ENCODE measurements at regions not wholly inside any gene's neighbourhood (a gene's known extent, or its start where the extent isn't known, plus 50 kb on each side); places are given as distances from the start of the nearest gene placed in this dataset.

DNA sequence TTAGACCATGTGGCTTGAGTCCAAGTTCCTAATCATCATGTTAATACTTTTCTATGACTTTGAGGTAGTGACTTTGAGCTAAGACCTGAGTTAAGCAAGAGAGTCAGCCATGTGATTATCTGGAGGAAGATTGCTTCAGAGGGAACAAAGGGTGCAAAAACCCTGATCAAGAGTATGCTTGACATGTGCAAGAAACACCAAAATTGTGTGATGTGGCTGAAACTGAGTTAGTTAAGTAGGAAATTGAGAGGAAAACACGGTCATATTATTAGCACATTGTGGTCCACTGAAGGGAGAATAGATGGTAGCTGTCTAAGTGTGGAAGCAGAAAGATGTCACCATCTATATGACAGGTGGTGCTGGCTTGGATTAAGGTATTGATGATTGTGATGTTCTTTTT is 130.4 kb upstream of the MON1B start:
- DNase-seq (ENCODE audit: low spot score): no peak
- no peak for TF ChIP-seq CTCF (IDR thresholded peaks at IDR 0.05; ENCODE audit: borderline replicate concordance, control extremely low read depth, extremely low read depth, insufficient read depth, missing control alignments)

DNA sequence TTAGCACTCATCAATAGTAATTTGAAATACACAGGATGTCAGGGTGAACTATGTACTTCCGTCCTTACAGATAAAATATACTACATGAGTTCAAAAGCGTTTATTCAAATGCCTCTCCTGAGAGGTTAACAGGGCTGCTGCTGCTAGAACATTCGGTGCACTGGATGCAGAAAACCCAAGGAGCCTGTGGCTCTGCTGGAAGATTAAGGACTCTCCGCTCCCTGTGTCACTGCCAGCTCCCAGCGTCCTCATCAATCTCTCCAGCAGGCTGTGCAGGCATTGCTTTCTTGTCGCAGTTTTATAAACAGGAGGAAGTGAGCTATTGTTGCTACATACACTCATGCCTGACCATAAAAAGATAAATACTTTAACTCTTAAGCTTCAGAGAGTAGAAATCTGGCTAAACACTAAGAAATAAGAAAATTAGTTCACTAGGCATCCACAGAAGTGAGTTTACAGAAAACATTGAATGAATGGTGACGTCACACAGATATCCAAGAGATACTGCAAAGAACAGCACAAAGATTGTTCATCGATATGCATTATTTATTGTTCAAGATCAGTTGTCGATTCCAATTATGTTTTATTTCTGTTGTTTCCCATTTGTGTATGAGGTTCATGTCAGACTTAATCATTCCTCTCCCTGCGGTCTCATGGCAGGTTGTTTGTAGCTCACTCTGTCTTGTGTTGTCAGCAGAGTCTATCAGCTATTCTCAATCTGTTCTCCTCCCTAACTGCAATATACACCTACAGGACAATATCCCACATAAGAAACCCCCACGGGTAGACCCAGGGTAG is 127.9 kb upstream of the MON1B start:
- DNase-seq (ENCODE audit: low spot score): no peak
- in situ Hi-C loops (cut with MboI; ENCODE audit: low sequenced_read_pairs, unreplicated experiment): no loop called here
- no peak for TF ChIP-seq CTCF (IDR thresholded peaks at IDR 0.05; ENCODE audit: borderline replicate concordance, control extremely low read depth, extremely low read depth, insufficient read depth, missing control alignments)

More for the DNA sequence above, 130.4 kb upstream of the MON1B start:
- in situ Hi-C loops (cut with MboI; ENCODE audit: low sequenced_read_pairs, unreplicated experiment): no loop called here

- no peak for DNase-seq (ENCODE audit: low spot score)
- no peak for TF ChIP-seq CTCF (IDR thresholded peaks at IDR 0.05; ENCODE audit: borderline replicate concordance, control extremely low read depth, extremely low read depth, insufficient read depth, missing control alignments)
- in situ Hi-C loops (cut with MboI; ENCODE audit: low sequenced_read_pairs, unreplicated experiment): no loop called here
Measured at GRCh38 chr16:77063676-77064016, 127.3 kb upstream of the MON1B start.

GRCh38 chr16:77064037-77064436 is 127.0 kb upstream of the MON1B start:
- TF ChIP-seq CTCF (IDR thresholded peaks at IDR 0.05; ENCODE audit: borderline replicate concordance, control extremely low read depth, extremely low read depth, insufficient read depth, missing control alignments): no peak
- DNase-seq (ENCODE audit: low spot score): no peak
- in situ Hi-C loops (cut with MboI; ENCODE audit: low sequenced_read_pairs, unreplicated experiment): no loop called here

DNA sequence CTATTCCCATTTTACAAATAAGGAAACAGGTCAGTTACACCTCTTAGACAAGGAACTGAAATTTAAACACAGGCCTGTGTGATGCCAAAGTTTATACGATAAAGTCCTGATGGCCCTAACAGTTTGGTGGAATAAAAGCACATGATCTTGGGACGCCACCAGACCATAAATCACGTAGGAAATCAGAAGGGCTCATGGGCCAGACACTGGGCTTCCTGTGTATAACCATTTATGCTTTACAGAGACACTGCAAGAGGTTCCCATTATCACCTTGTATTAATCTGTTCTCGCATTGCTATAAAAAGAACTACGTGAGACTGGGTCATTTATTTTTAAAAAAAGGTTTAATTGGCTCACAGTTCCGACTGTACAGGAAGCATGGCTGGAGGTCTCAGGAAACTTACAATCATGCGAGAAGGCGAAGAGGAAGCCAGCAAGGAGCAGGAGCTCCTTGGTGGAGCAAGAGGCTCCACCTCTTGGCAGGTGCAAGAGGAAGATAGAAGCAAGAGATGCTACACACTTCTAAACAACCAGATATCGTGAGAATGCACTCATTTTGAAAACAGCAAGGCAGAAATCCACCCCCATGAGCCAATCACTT is 124.0 kb upstream of the MON1B start:
- in situ Hi-C loops (cut with MboI; ENCODE audit: low sequenced_read_pairs, unreplicated experiment): no loop called here
- no peak for TF ChIP-seq CTCF (IDR thresholded peaks at IDR 0.05; ENCODE audit: borderline replicate concordance, control extremely low read depth, extremely low read depth, insufficient read depth, missing control alignments)

DNA sequence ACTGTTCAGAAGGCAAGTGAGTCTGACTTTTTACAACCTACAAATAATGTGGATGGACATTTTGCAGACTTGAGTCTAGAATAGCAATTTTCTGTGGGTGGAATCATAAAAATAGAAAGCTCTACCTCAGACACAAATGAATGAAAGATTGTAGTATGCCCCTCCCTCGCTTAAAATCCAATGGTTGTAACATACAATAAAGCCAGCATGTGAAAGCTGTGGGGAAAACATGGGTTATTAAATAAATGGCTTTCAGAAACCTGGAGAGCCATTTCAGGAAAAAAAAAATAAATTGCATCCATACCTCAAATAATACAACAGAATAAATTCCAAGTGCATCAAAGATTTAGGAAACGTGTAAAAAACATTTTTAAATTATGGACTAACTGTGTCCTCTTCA is 123.1 kb upstream of the MON1B start:
- in situ Hi-C loops (cut with MboI; ENCODE audit: low sequenced_read_pairs, unreplicated experiment): no loop called here
- TF ChIP-seq CTCF (IDR thresholded peaks at IDR 0.05; ENCODE audit: borderline replicate concordance, control extremely low read depth, extremely low read depth, insufficient read depth, missing control alignments): no peak

More for the DNA sequence above, 124.0 kb upstream of the MON1B start:
- no peak for DNase-seq (ENCODE audit: low spot score)

More for the DNA sequence above, 123.1 kb upstream of the MON1B start:
- no peak for DNase-seq (ENCODE audit: low spot score)

All from GM13976 (cell line).